ENCODE measurements at regions not wholly inside any gene's neighbourhood (a gene's known extent, or its start where the extent isn't known, plus 50 kb on each side); places are given as distances from the start of the nearest gene placed in this dataset.

DNA sequence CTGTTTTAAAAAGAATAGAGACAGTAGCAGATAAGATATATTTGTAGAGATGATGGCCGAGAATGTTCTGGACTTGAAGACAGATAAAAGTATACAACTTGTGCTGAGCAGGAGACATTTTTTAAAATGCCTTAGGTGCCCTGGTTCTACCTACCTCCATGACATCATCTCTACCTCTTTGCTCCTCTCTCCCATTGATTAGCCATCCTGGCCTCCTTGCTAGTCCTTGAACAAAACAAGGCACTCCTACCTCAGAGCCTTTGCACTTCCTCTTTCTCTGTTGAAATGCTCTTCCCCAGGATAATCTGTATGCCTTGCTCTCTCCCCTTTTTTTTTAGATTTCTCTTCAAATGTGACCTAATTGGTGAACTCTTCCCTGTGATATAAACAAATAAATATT is 92.6 kb upstream of the MAGI3 start:
- Histone ChIP-seq H3K79me2 (ENCODE audit: insufficient read depth, low read length) (no peaks in the 10 kb centered on the region), H3K27ac (ENCODE audit: insufficient read length, low read depth, low read length) (no peak overlapping the region), H2BK5ac (ENCODE audit: insufficient read length, low read length) (no peak overlapping the region), H2BK15ac (ENCODE audit: low read depth, low read length) (no peak overlapping the region), H2AFZ (ENCODE audit: low read length) (no peak overlapping the region), H3K4me2 (ENCODE audit: insufficient read depth, insufficient read length, low read length) (no peak overlapping the region), H3K23ac (ENCODE audit: insufficient read length, low read depth, low read length) (no peak overlapping the region), H3K56ac (ENCODE audit: insufficient read length, low read depth, low read length) (no peak overlapping the region), H4K20me1 (ENCODE audit: control insufficient read depth, insufficient read depth, insufficient read length) (no peaks in the 10 kb centered on the region), H3K4ac (ENCODE audit: low read depth, low read length) (no peak overlapping the region), H3K79me1 (ENCODE audit: insufficient read depth, low read depth, low read length, poor library complexity, severe bottlenecking) (no peaks in the 10 kb centered on the region), H3T11ph (ENCODE audit: low read length) (no peak overlapping the region), H3K27me3 (ENCODE audit: insufficient read depth, low read length) (no peaks in the 10 kb centered on the region), H3K9me3 (ENCODE audit: control insufficient read depth, low read depth, low read length) (no peaks in the 10 kb centered on the region), H4K5ac (ENCODE audit: insufficient read length, low read depth, low read length) (no peak overlapping the region), H2BK12ac (ENCODE audit: insufficient read length, low read depth, low read length) (no peak overlapping the region), H4K91ac (ENCODE audit: insufficient read length, low read depth, low read length) (no peak overlapping the region), H3K14ac (ENCODE audit: insufficient read depth, low read length) (no peak overlapping the region), H2AK5ac (ENCODE audit: insufficient read length, low read length) (no peak overlapping the region), H3K9ac (ENCODE audit: extremely low read depth, insufficient read length, low read length) (no peak overlapping the region), H2BK120ac (ENCODE audit: low read depth, low read length, poor library complexity, severe bottlenecking) (no peak overlapping the region), H2BK20ac (ENCODE audit: low read depth, low read length, poor library complexity, severe bottlenecking) (no peak overlapping the region), H3K23me2 (ENCODE audit: insufficient read length, low read depth, low read length, poor library complexity, severe bottlenecking) (no peaks in the 10 kb centered on the region), H3K18ac (ENCODE audit: insufficient read length, low read depth, low read length) (no peak overlapping the region), H4K8ac (replicated peaks; ENCODE audit: insufficient read length, low read depth, low read length) (no peak overlapping the region), H3K4me1 (ENCODE audit: insufficient read depth, low read length) (no peaks in the 10 kb centered on the region)
- Mint-ChIP-seq H3K9me3 (no peaks in the 10 kb centered on the region), H3K27ac (no peak overlapping the region), H3K27me3 (ENCODE audit: low read depth) (peaks cover 1% of the 10 kb centered on the region; the same call in 1 of the 2 replicates), H3K4me3 (no peak overlapping the region), H3K36me3 (ENCODE audit: insufficient read depth in 1 of 3, low read depth in 3 of 3) (no peaks in the 10 kb centered on the region), H3K4me1 (peaks cover under 1 to 2% of the 10 kb centered on the region in 2 experiments)
- no CpG with 5 or more reads among the region's 1 CpG for WGBS (ENCODE audit: extremely low coverage, insufficient read length, low lambda C conversion rate)
- no peak for TF ChIP-seq CTCF (conservative IDR thresholded peaks at IDR 0.05)
- DNase-seq: no peak
